SK-N-SH (cell line): ENCODE measurements at regions not wholly inside any gene's neighbourhood (a gene's known extent, or its start where the extent isn't known, plus 50 kb on each side); places are given as distances from the start of the nearest gene placed in this dataset.

Experiments
- EP300 ChIP-seq, 2 experiments: IDR thresholded peaks; 2 replicates each; pipeline versions ENCODE4 v1.4.0 to v1.6.1; 2012; ENCODE audit warnings: borderline replicate concordance in 1 of 2, low read depth in 1 of 2, low read length in 1 of 2
- EZH2phosphoT487 ChIP-seq: fragments of 200-600 bp; sonication (generic); IDR thresholded peaks from 2 replicates; pipeline ENCODE4 v1.6.1; 2017; ENCODE audit warnings: low read depth, mixed run types, mild to moderate bottlenecking, antibody characterized with exemption, moderate library complexity, borderline replicate concordance
- FOXJ3 ChIP-seq: sonication (generic); formaldehyde crosslinking; IDR thresholded peaks from 2 replicates; pipeline ENCODE4 v1.5.1; 2020; ENCODE audit warnings: mild to moderate bottlenecking, missing genetic modification reagents
- GATA2 ChIP-seq: sonication (generic); formaldehyde crosslinking; IDR thresholded peaks from 2 replicates; pipeline ENCODE4 v1.5.0; 2020; ENCODE audit warnings: mild to moderate bottlenecking, missing genetic modification reagents
- JUND ChIP-seq: IDR thresholded peaks from 2 replicates; pipeline ENCODE4 v1.4.0; 2012
- RCOR1 ChIP-seq: fragments of 150-350 bp; IDR thresholded peaks from 2 replicates; pipeline ENCODE4 v1.6.1; 2017; ENCODE audit warnings: antibody characterized with exemption, low read length
- RFX5 ChIP-seq: IDR thresholded peaks from 2 replicates; pipeline ENCODE4 v1.6.1; 2012; ENCODE audit warnings: mild to moderate bottlenecking, improper control_type of control experiment, low read length
- SMC3 ChIP-seq: IDR thresholded peaks from 2 replicates; pipeline ENCODE4 v1.6.1; 2012; ENCODE audit warnings: low read depth, low read length, improper control_type of control experiment
- TAF1 ChIP-seq: IDR thresholded peaks from 2 replicates; pipeline ENCODE4 v1.6.1; 2012; ENCODE audit warnings: low read depth, mild to moderate bottlenecking, low read length, moderate library complexity, borderline replicate concordance
- TEAD4 ChIP-seq: IDR thresholded peaks from 2 replicates; pipeline ENCODE4 v1.4.0; 2012; ENCODE audit warnings: mild to moderate bottlenecking, borderline replicate concordance; ENCODE audit not compliant: insufficient read depth
- YY1 ChIP-seq: IDR thresholded peaks from 2 replicates; pipeline ENCODE4 v1.4.0; 2012; ENCODE audit warnings: low read depth, mild to moderate bottlenecking
- TF ChIP-seq, protein P1 (sequence below): fragments of 200-600 bp; sonication (generic); IDR thresholded peaks from 2 replicates; pipeline ENCODE4 v1.6.1; 2017; ENCODE audit warnings: antibody characterized with exemption, mild to moderate bottlenecking, moderate library complexity
- TF ChIP-seq, protein P2 (sequence below): IDR thresholded peaks from 2 replicates; pipeline ENCODE4 v1.4.0; 2012; ENCODE audit warnings: low read depth
- TF ChIP-seq, protein P3 (sequence below): IDR thresholded peaks from 2 replicates; pipeline ENCODE4 v1.6.1; 2012; ENCODE audit warnings: mild to moderate bottlenecking, low read depth, low read length, moderate library complexity

DNA sequence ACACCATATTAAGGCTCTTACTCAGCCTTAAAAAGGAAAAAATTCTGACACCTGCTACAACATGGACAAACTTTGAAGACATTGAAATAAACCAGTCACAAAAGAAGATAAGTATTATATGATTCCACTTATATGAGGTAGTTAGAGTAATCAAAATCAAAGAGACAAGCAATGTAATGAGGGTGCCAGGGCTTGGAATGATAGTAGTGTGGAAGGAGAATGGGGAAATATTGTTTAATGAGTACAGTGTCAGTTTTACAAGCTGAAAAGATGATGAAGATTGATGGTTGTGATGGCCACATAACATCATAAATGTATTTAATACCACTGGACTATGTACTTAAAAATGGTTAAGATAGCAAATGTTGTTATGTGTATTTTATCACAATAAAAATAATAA lies 485.7 kb downstream of the SPATA31D1 start:
- no peak for TF ChIP-seq FOXJ3 (CRISPR knock-in tag)
- TF ChIP-seq EP300 (IDR thresholded peaks at IDR 0.05; ENCODE audit: borderline replicate concordance in 1 of 2, low read depth in 1 of 2, low read length in 1 of 2): no peak
- TF ChIP-seq TAF1: no peak
- TF ChIP-seq, protein P1, sequence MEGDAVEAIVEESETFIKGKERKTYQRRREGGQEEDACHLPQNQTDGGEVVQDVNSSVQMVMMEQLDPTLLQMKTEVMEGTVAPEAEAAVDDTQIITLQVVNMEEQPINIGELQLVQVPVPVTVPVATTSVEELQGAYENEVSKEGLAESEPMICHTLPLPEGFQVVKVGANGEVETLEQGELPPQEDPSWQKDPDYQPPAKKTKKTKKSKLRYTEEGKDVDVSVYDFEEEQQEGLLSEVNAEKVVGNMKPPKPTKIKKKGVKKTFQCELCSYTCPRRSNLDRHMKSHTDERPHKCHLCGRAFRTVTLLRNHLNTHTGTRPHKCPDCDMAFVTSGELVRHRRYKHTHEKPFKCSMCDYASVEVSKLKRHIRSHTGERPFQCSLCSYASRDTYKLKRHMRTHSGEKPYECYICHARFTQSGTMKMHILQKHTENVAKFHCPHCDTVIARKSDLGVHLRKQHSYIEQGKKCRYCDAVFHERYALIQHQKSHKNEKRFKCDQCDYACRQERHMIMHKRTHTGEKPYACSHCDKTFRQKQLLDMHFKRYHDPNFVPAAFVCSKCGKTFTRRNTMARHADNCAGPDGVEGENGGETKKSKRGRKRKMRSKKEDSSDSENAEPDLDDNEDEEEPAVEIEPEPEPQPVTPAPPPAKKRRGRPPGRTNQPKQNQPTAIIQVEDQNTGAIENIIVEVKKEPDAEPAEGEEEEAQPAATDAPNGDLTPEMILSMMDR: no peak
- no peak for TF ChIP-seq RCOR1
- no peak for TF ChIP-seq EZH2phosphoT487
- TF ChIP-seq YY1: no peak
- no peak for TF ChIP-seq SMC3
- no peak for TF ChIP-seq GATA2
- no peak for TF ChIP-seq RFX5
- no peak for TF ChIP-seq TEAD4
- TF ChIP-seq JUND: no peak
- TF ChIP-seq, protein P2, sequence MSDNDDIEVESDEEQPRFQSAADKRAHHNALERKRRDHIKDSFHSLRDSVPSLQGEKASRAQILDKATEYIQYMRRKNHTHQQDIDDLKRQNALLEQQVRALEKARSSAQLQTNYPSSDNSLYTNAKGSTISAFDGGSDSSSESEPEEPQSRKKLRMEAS: no peak
- TF ChIP-seq, protein P3, sequence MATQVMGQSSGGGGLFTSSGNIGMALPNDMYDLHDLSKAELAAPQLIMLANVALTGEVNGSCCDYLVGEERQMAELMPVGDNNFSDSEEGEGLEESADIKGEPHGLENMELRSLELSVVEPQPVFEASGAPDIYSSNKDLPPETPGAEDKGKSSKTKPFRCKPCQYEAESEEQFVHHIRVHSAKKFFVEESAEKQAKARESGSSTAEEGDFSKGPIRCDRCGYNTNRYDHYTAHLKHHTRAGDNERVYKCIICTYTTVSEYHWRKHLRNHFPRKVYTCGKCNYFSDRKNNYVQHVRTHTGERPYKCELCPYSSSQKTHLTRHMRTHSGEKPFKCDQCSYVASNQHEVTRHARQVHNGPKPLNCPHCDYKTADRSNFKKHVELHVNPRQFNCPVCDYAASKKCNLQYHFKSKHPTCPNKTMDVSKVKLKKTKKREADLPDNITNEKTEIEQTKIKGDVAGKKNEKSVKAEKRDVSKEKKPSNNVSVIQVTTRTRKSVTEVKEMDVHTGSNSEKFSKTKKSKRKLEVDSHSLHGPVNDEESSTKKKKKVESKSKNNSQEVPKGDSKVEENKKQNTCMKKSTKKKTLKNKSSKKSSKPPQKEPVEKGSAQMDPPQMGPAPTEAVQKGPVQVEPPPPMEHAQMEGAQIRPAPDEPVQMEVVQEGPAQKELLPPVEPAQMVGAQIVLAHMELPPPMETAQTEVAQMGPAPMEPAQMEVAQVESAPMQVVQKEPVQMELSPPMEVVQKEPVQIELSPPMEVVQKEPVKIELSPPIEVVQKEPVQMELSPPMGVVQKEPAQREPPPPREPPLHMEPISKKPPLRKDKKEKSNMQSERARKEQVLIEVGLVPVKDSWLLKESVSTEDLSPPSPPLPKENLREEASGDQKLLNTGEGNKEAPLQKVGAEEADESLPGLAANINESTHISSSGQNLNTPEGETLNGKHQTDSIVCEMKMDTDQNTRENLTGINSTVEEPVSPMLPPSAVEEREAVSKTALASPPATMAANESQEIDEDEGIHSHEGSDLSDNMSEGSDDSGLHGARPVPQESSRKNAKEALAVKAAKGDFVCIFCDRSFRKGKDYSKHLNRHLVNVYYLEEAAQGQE: no peak
